Sigmoid colon (tissue), 6 donors: ENCODE measurements at regions not wholly inside any gene's neighbourhood (a gene's known extent, or its start where the extent isn't known, plus 50 kb on each side); places are given as distances from the start of the nearest gene placed in this dataset.

Source experiments
- DNase-seq: peaks from one replicate; pipeline ENCODE4 v3.0.0-alpha.2; 2019
- H3K27ac ChIP-seq, 4 donors: fragments of 200-600 bp; sonication (generic); one replicate each; pipeline ENCODE4 v1.5.1; 2016 to 2019; ENCODE audit warnings: mild to moderate bottlenecking in 1 of 4
- H3K27me3 ChIP-seq, 3 donors: fragments of 200-600 bp; sonication (generic); one replicate each; pipeline ENCODE4 v1.5.1; 2019; ENCODE audit warnings: mild to moderate bottlenecking in 1 of 3
- H3K36me3 ChIP-seq, 4 donors: fragments of 200-600 bp; sonication (generic); one replicate each; pipeline ENCODE4 v1.5.1; 2016 to 2019
- H3K4me1 ChIP-seq, 4 donors: fragments of 200-600 bp; sonication (generic); one replicate each; pipeline ENCODE4 v1.5.1; 2017 to 2019
- H3K4me3 ChIP-seq, 4 donors: fragments of 200-600 bp; sonication (generic); one replicate each; pipeline ENCODE4 v1.5.1; 2017 to 2019; ENCODE audit warnings: mild to moderate bottlenecking in 2 of 4, moderate library complexity in 1 of 4
- H3K9me3 ChIP-seq, 4 donors: fragments of 200-600 bp in 3 of 4; sonication (generic) in 3 of 4; one replicate each; pipeline versions ENCODE4 v1.5.1 to v1.6.1; 2013 to 2019
- CTCF ChIP-seq, 4 experiments: fragments of 450-650 bp in 3 of 4; fragments of 200-600 bp in 1 of 4; IDR thresholded peaks; one replicate each; pipeline ENCODE4 v1.5.1; 2016 to 2019; ENCODE audit warnings: antibody characterized with exemption in 4 of 4, mild to moderate bottlenecking in 3 of 4, moderate library complexity in 2 of 4
- EP300 ChIP-seq, 4 donors: sonication (generic); formaldehyde crosslinking; IDR thresholded peaks; one replicate each; pipeline ENCODE4 v1.6.1; 2017; ENCODE audit warnings: antibody characterized with exemption in 4 of 4
- POLR2A ChIP-seq, 2 donors: fragments of 450-650 bp; IDR thresholded peaks; one replicate each; pipeline ENCODE4 v1.6.1; 2016; ENCODE audit warnings: antibody characterized with exemption in 2 of 2, mild to moderate bottlenecking in 2 of 2, moderate library complexity in 2 of 2
- POLR2AphosphoS5 ChIP-seq, 4 donors: sonication (generic); formaldehyde crosslinking; IDR thresholded peaks; one replicate each; pipeline ENCODE4 v1.6.1; 2017; ENCODE audit warnings: antibody characterized with exemption in 4 of 4
- WGBS, 2 donors: extraction: QIAGEN DNeasy Blood & Tissue Kit; methylation state at CpG; one replicate each; pipeline ENCODE4 v1.1.7; 2013; 5-methylcytosine and 5-hydroxymethylcytosine counted together
- intact Hi-C: fragments of 100-400 bp; cut with DNase I; formaldehyde crosslinking; loops from one replicate; pipeline ENCODE4 v1.15.1; 2023
- donor health status: healthy with polysubstance abuse.
- donor health status: healthy.

- intact Hi-C loops = no loop called here
These were observed 2264.0 kb downstream of the ARAP2 start for GRCh38 chr4:33980361-33980760.

GRCh38 chr4:33989820-33990443 is 2254.4 kb downstream of the ARAP2 start:
- Histone ChIP-seq H3K4me3 (no peak overlapping the region), H3K27ac (no peak overlapping the region), H3K36me3 (no peaks in the 10 kb centered on the region), H3K9me3 (no peaks in the 10 kb centered on the region), H3K4me1 (no peaks in the 10 kb centered on the region), H3K27me3 (no peaks in the 10 kb centered on the region)
- intact Hi-C loops = no loop called here
- TF ChIP-seq POLR2A (IDR thresholded peaks at IDR 0.05) (no peak), CTCF (IDR thresholded peaks at IDR 0.05) (no peak), EP300 (IDR thresholded peaks at IDR 0.05) (no peak)
- no peak for DNase-seq
- WGBS, 2 donors = 72 to 80% methylated on average over 3 of the region's 3 CpGs

More at GRCh38 chr4:33980361-33980760, 2264.0 kb downstream of the ARAP2 start:
- WGBS, 2 donors = 60 to 74% methylated on average over 2 of the region's 2 CpGs
- Histone ChIP-seq H3K9me3 (peaks cover 0 to 2% (median 0%) of the 10 kb centered on the region in 4 donors), H3K27ac (no peak overlapping the region), H3K4me1 (no peaks in the 10 kb centered on the region), H3K4me3 (no peak overlapping the region), H3K36me3 (no peaks in the 10 kb centered on the region), H3K27me3 (no peaks in the 10 kb centered on the region)
- no peak for DNase-seq
- no peak for TF ChIP-seq EP300 (IDR thresholded peaks at IDR 0.05)
- no peak for TF ChIP-seq POLR2A (IDR thresholded peaks at IDR 0.05)
- no peak for TF ChIP-seq CTCF (IDR thresholded peaks at IDR 0.05)
- TF ChIP-seq POLR2AphosphoS5 (IDR thresholded peaks at IDR 0.05) = no peak

GRCh38 chr4:33996075-33996718 is 2248.1 kb downstream of the ARAP2 start:
- no peaks in the 10 kb centered on the region for H3K27me3 ChIP-seq
- 84 to 86% methylated on average over 4 of the region's 4 CpGs for WGBS, 2 donors
- H3K27ac ChIP-seq = no peak overlapping the region
- H3K4me1 ChIP-seq = no peaks in the 10 kb centered on the region
- no peak overlapping the region for H3K4me3 ChIP-seq
- no peaks in the 10 kb centered on the region for H3K36me3 ChIP-seq
- intact Hi-C loops = no loop called here
- DNase-seq = no peak
- H3K9me3 ChIP-seq = no peaks in the 10 kb centered on the region
- TF ChIP-seq CTCF (IDR thresholded peaks at IDR 0.05) (no peak), POLR2A (IDR thresholded peaks at IDR 0.05) (no peak), EP300 (IDR thresholded peaks at IDR 0.05) (no peak), POLR2AphosphoS5 (IDR thresholded peaks at IDR 0.05) (no peak)

- 68 to 76% methylated on average over 3 of the region's 3 CpGs for WGBS, 2 donors
These were observed 2246.0 kb downstream of the ARAP2 start for GRCh38 chr4:33998291-33998690.

More at GRCh38 chr4:33998291-33998690, 2246.0 kb downstream of the ARAP2 start:
- Histone ChIP-seq H3K36me3 (no peaks in the 10 kb centered on the region), H3K4me3 (no peak overlapping the region), H3K27ac (no peak overlapping the region), H3K9me3 (no peaks in the 10 kb centered on the region), H3K27me3 (no peaks in the 10 kb centered on the region), H3K4me1 (no peaks in the 10 kb centered on the region)
- TF ChIP-seq POLR2AphosphoS5 (IDR thresholded peaks at IDR 0.05) = no peak
- no peak for TF ChIP-seq POLR2A (IDR thresholded peaks at IDR 0.05)
- TF ChIP-seq EP300 (IDR thresholded peaks at IDR 0.05) = no peak
- no peak for TF ChIP-seq CTCF (IDR thresholded peaks at IDR 0.05)
- intact Hi-C loops = no loop called here
- no peak for DNase-seq
